HCT116 (cell line): ENCODE measurements at regions not wholly inside any gene's neighbourhood (a gene's known extent, or its start where the extent isn't known, plus 50 kb on each side); places are given as distances from the start of the nearest gene placed in this dataset.

Source experiments
- EZH2 ChIP-seq: fragments of 200-600 bp; sonication (generic); IDR thresholded peaks from 2 replicates; pipeline ENCODE4 v1.6.1; 2017; ENCODE audit warnings: antibody characterized with exemption, mixed run types
- EZH2phosphoT487 ChIP-seq: fragments of 200-600 bp; IDR thresholded peaks from 2 replicates; pipeline ENCODE4 v1.6.1; 2018; ENCODE audit warnings: antibody characterized with exemption, borderline replicate concordance
- POLR2A ChIP-seq: IDR thresholded peaks from 2 replicates; pipeline ENCODE4 v1.7.0; 2011; ENCODE audit warnings: borderline replicate concordance; ENCODE audit not compliant: insufficient read depth, insufficient read length; ENCODE audit errors: extremely low read depth
- YY1 ChIP-seq: IDR thresholded peaks from 2 replicates; pipeline ENCODE4 v1.6.1; 2011; ENCODE audit warnings: low read length, low read depth, moderate library complexity, mild to moderate bottlenecking; ENCODE audit not compliant: insufficient replicate concordance; ENCODE audit errors: extremely low read depth
- TF ChIP-seq, protein P1 (sequence below), 3 experiments: fragments of 200-600 bp in 1 of 3; sonication (generic) in 1 of 3; IDR thresholded peaks in 2 of 3; conservative IDR thresholded peaks in 1 of 3; 2 replicates each; pipeline ENCODE4 v1.5.1; 2012 to 2017; ENCODE audit warnings: low read depth in 2 of 3, low read length in 2 of 3, antibody characterized with exemption in 1 of 3, borderline replicate concordance in 1 of 3, control low read depth in 1 of 3, mild to moderate bottlenecking in 1 of 3, mixed read lengths in 1 of 3, mixed run types in 1 of 3, moderate library complexity in 1 of 3; ENCODE audit not compliant: insufficient read depth in 1 of 3
- TF ChIP-seq, protein P2 (sequence below): IDR thresholded peaks from 2 replicates; pipeline ENCODE4 v1.6.1; 2011; ENCODE audit warnings: mild to moderate bottlenecking, low read length, moderate library complexity; ENCODE audit not compliant: insufficient replicate concordance; ENCODE audit errors: extremely low read depth

DNA sequence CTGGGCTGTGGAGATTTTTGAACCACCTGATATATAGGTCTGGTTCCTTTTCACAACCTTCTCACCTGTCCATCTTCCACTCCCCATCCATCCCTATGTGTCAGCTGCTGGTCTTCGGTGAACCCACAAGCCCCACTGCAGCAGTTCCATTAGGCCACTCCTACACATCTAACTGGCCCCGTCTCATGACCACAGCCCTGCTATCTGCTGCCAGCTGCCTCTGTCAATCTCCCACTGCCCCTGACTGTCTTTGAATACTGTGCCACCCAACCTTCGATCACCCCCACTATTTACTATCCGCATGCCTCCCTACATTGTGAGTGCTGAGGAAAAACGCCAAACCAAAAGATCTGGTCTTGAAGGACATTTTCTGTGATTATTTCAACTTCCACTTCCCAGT, 795.4 kb downstream of the IGSF11 start:
- TF ChIP-seq POLR2A (no peak), EZH2phosphoT487 (no peak), EZH2 (no peak), YY1 (no peak)
- TF ChIP-seq, protein P1, sequence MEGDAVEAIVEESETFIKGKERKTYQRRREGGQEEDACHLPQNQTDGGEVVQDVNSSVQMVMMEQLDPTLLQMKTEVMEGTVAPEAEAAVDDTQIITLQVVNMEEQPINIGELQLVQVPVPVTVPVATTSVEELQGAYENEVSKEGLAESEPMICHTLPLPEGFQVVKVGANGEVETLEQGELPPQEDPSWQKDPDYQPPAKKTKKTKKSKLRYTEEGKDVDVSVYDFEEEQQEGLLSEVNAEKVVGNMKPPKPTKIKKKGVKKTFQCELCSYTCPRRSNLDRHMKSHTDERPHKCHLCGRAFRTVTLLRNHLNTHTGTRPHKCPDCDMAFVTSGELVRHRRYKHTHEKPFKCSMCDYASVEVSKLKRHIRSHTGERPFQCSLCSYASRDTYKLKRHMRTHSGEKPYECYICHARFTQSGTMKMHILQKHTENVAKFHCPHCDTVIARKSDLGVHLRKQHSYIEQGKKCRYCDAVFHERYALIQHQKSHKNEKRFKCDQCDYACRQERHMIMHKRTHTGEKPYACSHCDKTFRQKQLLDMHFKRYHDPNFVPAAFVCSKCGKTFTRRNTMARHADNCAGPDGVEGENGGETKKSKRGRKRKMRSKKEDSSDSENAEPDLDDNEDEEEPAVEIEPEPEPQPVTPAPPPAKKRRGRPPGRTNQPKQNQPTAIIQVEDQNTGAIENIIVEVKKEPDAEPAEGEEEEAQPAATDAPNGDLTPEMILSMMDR (IDR thresholded peaks at IDR 0.05 in 2 of 3, conservative IDR thresholded peaks at IDR 0.05 in 1 of 3; ENCODE audit: borderline replicate concordance in 1 of 3, insufficient read depth in 1 of 3, low read depth in 2 of 3, low read length in 2 of 3) = no peak
- TF ChIP-seq, protein P2, sequence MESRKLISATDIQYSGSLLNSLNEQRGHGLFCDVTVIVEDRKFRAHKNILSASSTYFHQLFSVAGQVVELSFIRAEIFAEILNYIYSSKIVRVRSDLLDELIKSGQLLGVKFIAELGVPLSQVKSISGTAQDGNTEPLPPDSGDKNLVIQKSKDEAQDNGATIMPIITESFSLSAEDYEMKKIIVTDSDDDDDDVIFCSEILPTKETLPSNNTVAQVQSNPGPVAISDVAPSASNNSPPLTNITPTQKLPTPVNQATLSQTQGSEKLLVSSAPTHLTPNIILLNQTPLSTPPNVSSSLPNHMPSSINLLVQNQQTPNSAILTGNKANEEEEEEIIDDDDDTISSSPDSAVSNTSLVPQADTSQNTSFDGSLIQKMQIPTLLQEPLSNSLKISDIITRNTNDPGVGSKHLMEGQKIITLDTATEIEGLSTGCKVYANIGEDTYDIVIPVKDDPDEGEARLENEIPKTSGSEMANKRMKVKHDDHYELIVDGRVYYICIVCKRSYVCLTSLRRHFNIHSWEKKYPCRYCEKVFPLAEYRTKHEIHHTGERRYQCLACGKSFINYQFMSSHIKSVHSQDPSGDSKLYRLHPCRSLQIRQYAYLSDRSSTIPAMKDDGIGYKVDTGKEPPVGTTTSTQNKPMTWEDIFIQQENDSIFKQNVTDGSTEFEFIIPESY = no peak
